OCI-LY1 (cell line): ENCODE measurements at regions not wholly inside any gene's neighbourhood (a gene's known extent, or its start where the extent isn't known, plus 50 kb on each side); places are given as distances from the start of the nearest gene placed in this dataset.
"Not testable (repeated sequence)": the region's sequence is repeated elsewhere in the genome, so short reads cannot be mapped to it uniquely, and the experiment has no call there.

Experiments used
- EZH2 ChIP-seq: fragments of 200-600 bp; sonication (generic), shearing (Covaris generic); IDR thresholded peaks from 2 replicates; pipeline ENCODE4 v1.8.0; 2017; ENCODE audit warnings: borderline replicate concordance, mixed run types, mild to moderate bottlenecking, antibody characterized with exemption, low read length, moderate library complexity, mixed read lengths
- TF ChIP-seq, protein P1 (sequence below): fragments of 200-600 bp; sonication (generic), shearing (Covaris generic); IDR thresholded peaks from 2 replicates; pipeline ENCODE4 v1.5.1; 2017; ENCODE audit warnings: mild to moderate bottlenecking, antibody characterized with exemption, low read length, moderate library complexity, mixed read lengths

- not testable (repeated sequence) for TF ChIP-seq EZH2
- TF ChIP-seq, protein P1, sequence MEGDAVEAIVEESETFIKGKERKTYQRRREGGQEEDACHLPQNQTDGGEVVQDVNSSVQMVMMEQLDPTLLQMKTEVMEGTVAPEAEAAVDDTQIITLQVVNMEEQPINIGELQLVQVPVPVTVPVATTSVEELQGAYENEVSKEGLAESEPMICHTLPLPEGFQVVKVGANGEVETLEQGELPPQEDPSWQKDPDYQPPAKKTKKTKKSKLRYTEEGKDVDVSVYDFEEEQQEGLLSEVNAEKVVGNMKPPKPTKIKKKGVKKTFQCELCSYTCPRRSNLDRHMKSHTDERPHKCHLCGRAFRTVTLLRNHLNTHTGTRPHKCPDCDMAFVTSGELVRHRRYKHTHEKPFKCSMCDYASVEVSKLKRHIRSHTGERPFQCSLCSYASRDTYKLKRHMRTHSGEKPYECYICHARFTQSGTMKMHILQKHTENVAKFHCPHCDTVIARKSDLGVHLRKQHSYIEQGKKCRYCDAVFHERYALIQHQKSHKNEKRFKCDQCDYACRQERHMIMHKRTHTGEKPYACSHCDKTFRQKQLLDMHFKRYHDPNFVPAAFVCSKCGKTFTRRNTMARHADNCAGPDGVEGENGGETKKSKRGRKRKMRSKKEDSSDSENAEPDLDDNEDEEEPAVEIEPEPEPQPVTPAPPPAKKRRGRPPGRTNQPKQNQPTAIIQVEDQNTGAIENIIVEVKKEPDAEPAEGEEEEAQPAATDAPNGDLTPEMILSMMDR, result not testable (repeated sequence)
These were observed 101.1 kb upstream of the GPR39 start for GRCh38 chr2:132315546-132315945.
